ENCODE measurements at regions not wholly inside any gene's neighbourhood (a gene's known extent, or its start where the extent isn't known, plus 50 kb on each side); places are given as distances from the start of the nearest gene placed in this dataset.

GRCh38 chr4:122973465-122973864, 51.1 kb upstream of the NUDT6 start:
- H3K9me3 ChIP-seq (ENCODE audit: insufficient read depth, low read length), result no peaks in the 10 kb centered on the region
- H2AFZ ChIP-seq (ENCODE audit: low read depth, low read length), result no peak overlapping the region
- TF ChIP-seq CTCF (IDR thresholded peaks at IDR 0.05; ENCODE audit: low read depth, low read length), result no peak
- H3K9ac ChIP-seq (ENCODE audit: low read length), result no peak overlapping the region
- no peak overlapping the region for H3K27ac ChIP-seq (ENCODE audit: low read length)
- no peak overlapping the region for H3K4me2 ChIP-seq (ENCODE audit: low read length)
- no peaks in the 10 kb centered on the region for H3K4me1 ChIP-seq (ENCODE audit: low read length)
- H4K20me1 ChIP-seq (ENCODE audit: insufficient read depth, low read length), result no peaks in the 10 kb centered on the region
- no peaks in the 10 kb centered on the region for H3K27me3 ChIP-seq (ENCODE audit: low read depth, low read length)
- peaks cover 22% of the 10 kb centered on the region for H3K36me3 ChIP-seq (replicated peaks; ENCODE audit: low read depth, low read length)
- no peaks in the 10 kb centered on the region for H3K79me2 ChIP-seq (ENCODE audit: low read length)
- no peak overlapping the region for H3K4me3 ChIP-seq (ENCODE audit: low read length)

- Histone ChIP-seq H4K20me1 (ENCODE audit: insufficient read depth, low read length) (no peaks in the 10 kb centered on the region), H3K27ac (ENCODE audit: low read length) (no peak overlapping the region), H3K9me3 (ENCODE audit: insufficient read depth, low read length) (no peaks in the 10 kb centered on the region), H2AFZ (ENCODE audit: low read depth, low read length) (no peak overlapping the region), H3K27me3 (ENCODE audit: low read depth, low read length) (no peaks in the 10 kb centered on the region), H3K36me3 (replicated peaks; ENCODE audit: low read depth, low read length) (peaks cover 44% of the 10 kb centered on the region), H3K4me2 (ENCODE audit: low read length) (no peak overlapping the region), H3K79me2 (ENCODE audit: low read length) (no peaks in the 10 kb centered on the region), H3K4me3 (ENCODE audit: low read length) (no peak overlapping the region), H3K9ac (ENCODE audit: low read length) (no peak overlapping the region), H3K4me1 (ENCODE audit: low read length) (no peaks in the 10 kb centered on the region)
- TF ChIP-seq CTCF (IDR thresholded peaks at IDR 0.05; ENCODE audit: low read depth, low read length) (no peak), EZH2phosphoT487 (IDR thresholded peaks at IDR 0.05; ENCODE audit: low read depth) (no peak)
These were observed 53.7 kb upstream of the NUDT6 start for GRCh38 chr4:122976111-122976510.

DNA sequence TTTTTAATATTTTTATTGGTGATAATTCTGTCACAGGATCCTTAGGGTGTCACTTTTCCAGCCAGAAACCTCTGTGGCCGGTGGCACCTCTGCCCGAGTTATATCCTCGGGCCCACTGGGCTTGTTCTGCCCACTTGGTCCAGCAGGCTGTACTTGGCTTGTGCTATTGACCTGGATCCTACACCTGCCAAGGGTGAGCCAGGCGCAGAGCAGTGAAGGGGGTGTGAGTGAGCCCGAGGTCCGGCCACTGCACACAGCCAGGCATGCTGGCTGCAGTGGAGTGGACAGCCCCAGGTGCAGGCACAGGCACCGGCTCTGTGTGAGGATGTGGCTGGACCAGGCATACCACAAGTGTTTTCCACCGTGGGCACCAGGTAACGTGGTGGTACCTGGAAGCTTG, 54.7 kb upstream of the NUDT6 start:
- no peak overlapping the region for H3K4me2 ChIP-seq (ENCODE audit: low read length)
- no peaks in the 10 kb centered on the region for H3K9me3 ChIP-seq (ENCODE audit: insufficient read depth, low read length)
- no peak for TF ChIP-seq CTCF (IDR thresholded peaks at IDR 0.05; ENCODE audit: low read depth, low read length)
- no peaks in the 10 kb centered on the region for H3K4me1 ChIP-seq (ENCODE audit: low read length)
- H3K4me3 ChIP-seq (ENCODE audit: low read length), result no peak overlapping the region
- no peak overlapping the region for H3K27ac ChIP-seq (ENCODE audit: low read length)
- H4K20me1 ChIP-seq (ENCODE audit: insufficient read depth, low read length), result no peaks in the 10 kb centered on the region
- no peak overlapping the region for H3K9ac ChIP-seq (ENCODE audit: low read length)
- H2AFZ ChIP-seq (ENCODE audit: low read depth, low read length), result no peak overlapping the region
- H3K36me3 ChIP-seq (replicated peaks; ENCODE audit: low read depth, low read length), result peaks cover 46% of the 10 kb centered on the region
- H3K79me2 ChIP-seq (ENCODE audit: low read length), result no peaks in the 10 kb centered on the region
- H3K27me3 ChIP-seq (ENCODE audit: low read depth, low read length), result no peaks in the 10 kb centered on the region

- Histone ChIP-seq H3K27me3 (ENCODE audit: low read depth, low read length) (no peaks in the 10 kb centered on the region), H3K36me3 (replicated peaks; ENCODE audit: low read depth, low read length) (peaks cover 51% of the 10 kb centered on the region), H3K4me2 (ENCODE audit: low read length) (no peak overlapping the region), H3K79me2 (ENCODE audit: low read length) (no peaks in the 10 kb centered on the region), H3K27ac (ENCODE audit: low read length) (no peak overlapping the region), H4K20me1 (ENCODE audit: insufficient read depth, low read length) (no peaks in the 10 kb centered on the region), H3K9me3 (ENCODE audit: insufficient read depth, low read length) (no peaks in the 10 kb centered on the region), H3K4me3 (ENCODE audit: low read length) (no peak overlapping the region), H2AFZ (ENCODE audit: low read depth, low read length) (no peak overlapping the region), H3K9ac (ENCODE audit: low read length) (no peak overlapping the region), H3K4me1 (ENCODE audit: low read length) (no peaks in the 10 kb centered on the region)
- TF ChIP-seq EZH2phosphoT487 (IDR thresholded peaks at IDR 0.05; ENCODE audit: low read depth) (no peak), CTCF (IDR thresholded peaks at IDR 0.05; ENCODE audit: low read depth, low read length) (no peak)
These were observed 55.7 kb upstream of the NUDT6 start for GRCh38 chr4:122978109-122978508.
